RWPE2 (cell line): ENCODE measurements at regions not wholly inside any gene's neighbourhood (a gene's known extent, or its start where the extent isn't known, plus 50 kb on each side); places are given as distances from the start of the nearest gene placed in this dataset.

ENCODE experiments used
- ATAC-seq: fragments of 200-7000 bp; cut with Tn5 transposase; 3 replicates; pipeline ENCODE4 v1.9.1; 2021; ENCODE audit warnings: low read depth
- DNase-seq: peaks from one replicate; pipeline ENCODE4 v3.0.0-alpha.2; 2020; ENCODE audit warnings: low spot score
- H3K27ac ChIP-seq: fragments of 450-650 bp; 2 replicates; pipeline ENCODE4 v1.5.1; 2017; ENCODE audit warnings: mild to moderate bottlenecking; ENCODE audit not compliant: poor library complexity, severe bottlenecking
- H3K27me3 ChIP-seq: fragments of 250-450 bp; sonication (Bioruptor Pico); 2 replicates; pipeline ENCODE4 v1.5.1; 2021; ENCODE audit warnings: mild to moderate bottlenecking, moderate library complexity; ENCODE audit not compliant: insufficient read depth, poor library complexity, severe bottlenecking
- H3K36me3 ChIP-seq: fragments of 250-450 bp; sonication (Bioruptor Pico); 2 replicates; pipeline ENCODE4 v1.5.1; 2020; ENCODE audit warnings: low read depth, mild to moderate bottlenecking, moderate library complexity
- H3K4me1 ChIP-seq: fragments of 250-450 bp; sonication (Bioruptor Pico); 2 replicates; pipeline ENCODE4 v1.5.1; 2021; ENCODE audit warnings: mild to moderate bottlenecking, moderate library complexity; ENCODE audit not compliant: insufficient read depth, poor library complexity, severe bottlenecking
- H3K4me3 ChIP-seq: fragments of 250-450 bp; sonication (Bioruptor Pico); 2 replicates; pipeline ENCODE4 v1.5.1; 2021; ENCODE audit warnings: mild to moderate bottlenecking, moderate library complexity; ENCODE audit not compliant: severe bottlenecking
- H3K9me3 ChIP-seq: fragments of 250-450 bp; sonication (Bioruptor Pico); 2 replicates; pipeline ENCODE4 v1.5.1; 2021; ENCODE audit warnings: mild to moderate bottlenecking, moderate library complexity; ENCODE audit not compliant: severe bottlenecking
- CTCF ChIP-seq: fragments of 450-650 bp; IDR thresholded peaks from one replicate; pipeline ENCODE4 v1.5.1; 2017; ENCODE audit warnings: mild to moderate bottlenecking, moderate library complexity; ENCODE audit not compliant: poor library complexity, severe bottlenecking

- Histone ChIP-seq H3K27ac (peak overlapping the region; percentile 73), H3K9me3 (no peaks in the 10 kb centered on the region), H3K4me3 (no peak overlapping the region), H3K36me3 (no peaks in the 10 kb centered on the region), H3K4me1 (peaks cover 12% of the 10 kb centered on the region), H3K27me3 (no peaks in the 10 kb centered on the region)
- DNase-seq: no peak
- ATAC-seq: peak; percentile 75
- no peak for TF ChIP-seq CTCF
Measured at GRCh38 chr16:76193906-76194615, 83.1 kb upstream of the CNTNAP4 start.

GRCh38 chr16:76194616-76195015 is 82.6 kb upstream of the CNTNAP4 start:
- Histone ChIP-seq H3K27ac (peak overlapping the region; percentile 73), H3K4me3 (no peak overlapping the region), H3K36me3 (no peaks in the 10 kb centered on the region), H3K9me3 (no peaks in the 10 kb centered on the region), H3K4me1 (peaks cover 12% of the 10 kb centered on the region), H3K27me3 (no peaks in the 10 kb centered on the region)
- DNase-seq (peak; percentile 50), ATAC-seq (peak; percentile 87)
- TF ChIP-seq CTCF: no peak

GRCh38 chr16:76195056-76195455 is 82.1 kb upstream of the CNTNAP4 start:
- Histone ChIP-seq H3K4me1 (peaks cover 12% of the 10 kb centered on the region), H3K9me3 (no peaks in the 10 kb centered on the region), H3K36me3 (no peaks in the 10 kb centered on the region), H3K27me3 (no peaks in the 10 kb centered on the region), H3K4me3 (no peak overlapping the region), H3K27ac (peak overlapping the region; percentile 73)
- 0 out of 3 replicates have a peak, but pooled peaks have one; percentile 10 for ATAC-seq
- TF ChIP-seq CTCF: no peak
- no peak for DNase-seq

- DNase-seq (no peak), ATAC-seq (no peak)
- H3K27me3 ChIP-seq: no peaks in the 10 kb centered on the region
- no peak overlapping the region for H3K27ac ChIP-seq
- no peak for TF ChIP-seq CTCF
- H3K9me3 ChIP-seq: no peaks in the 10 kb centered on the region
- H3K36me3 ChIP-seq: no peaks in the 10 kb centered on the region
- no peak overlapping the region for H3K4me3 ChIP-seq
- peaks cover 12% of the 10 kb centered on the region for H3K4me1 ChIP-seq
Measured at GRCh38 chr16:76195648-76196047, 81.6 kb upstream of the CNTNAP4 start.

- no peaks in the 10 kb centered on the region for H3K36me3 ChIP-seq
- ATAC-seq (no peak), DNase-seq (no peak)
- no peak for TF ChIP-seq CTCF
- H3K9me3 ChIP-seq: no peaks in the 10 kb centered on the region
- peaks cover 19% of the 10 kb centered on the region for H3K4me1 ChIP-seq
- no peak overlapping the region for H3K4me3 ChIP-seq
- H3K27ac ChIP-seq: no peak overlapping the region
- no peaks in the 10 kb centered on the region for H3K27me3 ChIP-seq
Measured at GRCh38 chr16:76197900-76198299, 79.3 kb upstream of the CNTNAP4 start.
